PC-3 (cell line): ENCODE measurements at regions not wholly inside any gene's neighbourhood (a gene's known extent, or its start where the extent isn't known, plus 50 kb on each side); places are given as distances from the start of the nearest gene placed in this dataset.

ENCODE experiments used
- EZH2phosphoT487 ChIP-seq: fragments of 300-600 bp; sonication (generic); IDR thresholded peaks from 2 replicates; pipeline ENCODE4 v1.6.1; 2018; ENCODE audit warnings: mild to moderate bottlenecking, antibody characterized with exemption, low read length, borderline replicate concordance
- TF ChIP-seq, protein P1 (sequence below): fragments of 300-600 bp; sonication (generic); conservative IDR thresholded peaks from 2 replicates; pipeline ENCODE4 v1.5.1; 2017; ENCODE audit warnings: antibody characterized with exemption, low read depth, mild to moderate bottlenecking, low read length

DNA sequence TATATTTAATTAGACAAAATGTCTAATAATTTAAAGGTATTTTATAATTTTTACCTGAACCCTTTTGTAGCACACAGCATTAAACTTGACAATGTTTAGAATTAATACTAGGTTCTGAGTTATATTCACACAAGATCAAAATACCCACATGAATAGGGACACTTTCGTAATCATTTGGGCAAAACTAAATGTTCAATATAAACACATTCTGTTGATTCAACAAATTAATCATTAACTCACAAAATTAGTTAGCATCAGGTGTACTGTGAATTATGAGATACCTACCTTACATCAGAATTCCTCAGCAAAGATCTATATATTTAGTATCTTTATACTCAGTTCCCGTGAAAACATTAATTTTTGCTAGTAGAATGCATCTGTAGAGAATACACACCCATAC is 481.5 kb upstream of the MANEA start:
- TF ChIP-seq, protein P1, sequence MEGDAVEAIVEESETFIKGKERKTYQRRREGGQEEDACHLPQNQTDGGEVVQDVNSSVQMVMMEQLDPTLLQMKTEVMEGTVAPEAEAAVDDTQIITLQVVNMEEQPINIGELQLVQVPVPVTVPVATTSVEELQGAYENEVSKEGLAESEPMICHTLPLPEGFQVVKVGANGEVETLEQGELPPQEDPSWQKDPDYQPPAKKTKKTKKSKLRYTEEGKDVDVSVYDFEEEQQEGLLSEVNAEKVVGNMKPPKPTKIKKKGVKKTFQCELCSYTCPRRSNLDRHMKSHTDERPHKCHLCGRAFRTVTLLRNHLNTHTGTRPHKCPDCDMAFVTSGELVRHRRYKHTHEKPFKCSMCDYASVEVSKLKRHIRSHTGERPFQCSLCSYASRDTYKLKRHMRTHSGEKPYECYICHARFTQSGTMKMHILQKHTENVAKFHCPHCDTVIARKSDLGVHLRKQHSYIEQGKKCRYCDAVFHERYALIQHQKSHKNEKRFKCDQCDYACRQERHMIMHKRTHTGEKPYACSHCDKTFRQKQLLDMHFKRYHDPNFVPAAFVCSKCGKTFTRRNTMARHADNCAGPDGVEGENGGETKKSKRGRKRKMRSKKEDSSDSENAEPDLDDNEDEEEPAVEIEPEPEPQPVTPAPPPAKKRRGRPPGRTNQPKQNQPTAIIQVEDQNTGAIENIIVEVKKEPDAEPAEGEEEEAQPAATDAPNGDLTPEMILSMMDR: no peak
- TF ChIP-seq EZH2phosphoT487: no peak
